GM10248 (cell line): ENCODE measurements at regions not wholly inside any gene's neighbourhood (a gene's known extent, or its start where the extent isn't known, plus 50 kb on each side); places are given as distances from the start of the nearest gene placed in this dataset.
A peak's percentile ranks its signal among the peaks of the same experiment; 100 is the strongest.

Experiments used
- CTCF ChIA-PET: fragments of 300-600 bp; sonication (Branson Sonifier 250); formaldehyde crosslinking; extraction: SDS; loops from one replicate; lab custom pipeline; 2021; ENCODE audit warnings: antibody characterized with exemption; lab: Yijun Ruan, JAX
- POLR2A ChIA-PET: fragments of 350-650 bp; sonication (Branson Sonifier 250); formaldehyde crosslinking; extraction: SDS; loops from one replicate; lab custom pipeline; 2020; ENCODE audit warnings: antibody characterized with exemption; lab: Yijun Ruan, JAX
- DNase-seq: peaks from one replicate; pipeline ENCODE4 v3.0.0; 2012; ENCODE audit errors: extremely low spot score
- CTCF ChIP-seq: IDR thresholded peaks from 2 replicates; pipeline ENCODE4 v1.5.1; 2012; ENCODE audit warnings: mild to moderate bottlenecking, low read depth; ENCODE audit errors: extremely low read depth, missing control alignments, control extremely low read depth

- ChIA-PET CTCF (interaction anchor here (1.4 to 3.2 kb wide), 4 partner anchors 9 to 1939 kb away, joined by 3 to 13 read pairs (median 4); no protein-coding TSS in a partner anchor), POLR2A (no interaction called here)
- peak; percentile 32 for TF ChIP-seq CTCF
- DNase-seq: no peak
These were observed 142.9 kb upstream of the NXPH2 start for GRCh38 chr2:138922973-138923563.

DNA sequence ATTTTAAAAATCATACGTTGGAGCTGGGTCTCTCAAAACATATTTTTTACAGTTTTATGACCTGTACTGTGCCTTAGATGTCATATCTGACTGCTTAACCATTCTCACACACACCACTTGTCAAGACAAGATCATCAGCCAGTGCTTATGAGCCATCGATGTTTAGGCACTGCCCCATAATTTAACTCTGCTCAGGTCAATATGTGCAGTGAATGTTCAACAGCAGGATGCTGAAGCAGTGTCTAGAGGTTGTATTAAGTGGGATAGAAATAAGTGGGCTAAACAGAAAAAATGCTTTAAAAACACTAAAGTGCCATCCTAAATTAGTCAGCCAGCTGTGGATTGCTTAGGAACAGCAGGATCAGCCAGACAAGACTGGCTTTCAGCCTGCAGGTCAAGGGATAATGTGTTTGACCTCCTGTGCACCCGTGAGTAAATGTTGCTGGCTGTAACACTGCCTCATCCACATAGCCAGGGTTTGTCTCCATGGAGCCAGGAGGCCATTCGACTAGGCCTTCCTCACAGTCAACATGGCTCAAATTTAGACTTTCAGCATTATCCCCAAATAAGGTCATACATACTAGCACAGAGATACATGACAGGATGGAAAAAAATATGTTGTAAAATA, 139.0 kb upstream of the NXPH2 start:
- CTCF ChIA-PET: no interaction called here
- POLR2A ChIA-PET: no interaction called here
- TF ChIP-seq CTCF: no peak
- DNase-seq: no peak

- DNase-seq: no peak
- ChIA-PET POLR2A (no interaction called here), CTCF (no interaction called here)
- no peak for TF ChIP-seq CTCF
These were observed 130.2 kb upstream of the NXPH2 start for GRCh38 chr2:138910427-138910826.

DNA sequence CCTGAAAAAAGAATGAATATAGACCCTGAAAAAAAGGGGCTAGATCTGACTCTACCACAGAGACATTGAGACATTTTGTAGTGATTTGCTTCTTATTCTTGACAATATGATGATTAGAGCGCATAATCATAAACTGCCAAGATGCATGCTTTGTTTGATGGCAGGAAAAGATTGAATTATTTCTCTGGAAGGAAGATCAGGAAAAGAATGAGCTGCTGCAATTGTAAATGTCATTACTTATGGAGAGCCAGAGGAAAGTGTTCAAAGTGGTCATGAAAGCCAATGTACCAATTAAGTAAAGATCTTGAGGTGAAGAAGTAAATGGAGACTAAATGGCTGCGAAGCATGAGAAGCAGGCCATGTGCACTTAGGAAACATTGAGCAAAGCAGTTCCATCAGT, 126.4 kb upstream of the NXPH2 start:
- ChIA-PET CTCF (no interaction called here), POLR2A (no interaction called here)
- no peak for TF ChIP-seq CTCF
- DNase-seq: no peak

DNA sequence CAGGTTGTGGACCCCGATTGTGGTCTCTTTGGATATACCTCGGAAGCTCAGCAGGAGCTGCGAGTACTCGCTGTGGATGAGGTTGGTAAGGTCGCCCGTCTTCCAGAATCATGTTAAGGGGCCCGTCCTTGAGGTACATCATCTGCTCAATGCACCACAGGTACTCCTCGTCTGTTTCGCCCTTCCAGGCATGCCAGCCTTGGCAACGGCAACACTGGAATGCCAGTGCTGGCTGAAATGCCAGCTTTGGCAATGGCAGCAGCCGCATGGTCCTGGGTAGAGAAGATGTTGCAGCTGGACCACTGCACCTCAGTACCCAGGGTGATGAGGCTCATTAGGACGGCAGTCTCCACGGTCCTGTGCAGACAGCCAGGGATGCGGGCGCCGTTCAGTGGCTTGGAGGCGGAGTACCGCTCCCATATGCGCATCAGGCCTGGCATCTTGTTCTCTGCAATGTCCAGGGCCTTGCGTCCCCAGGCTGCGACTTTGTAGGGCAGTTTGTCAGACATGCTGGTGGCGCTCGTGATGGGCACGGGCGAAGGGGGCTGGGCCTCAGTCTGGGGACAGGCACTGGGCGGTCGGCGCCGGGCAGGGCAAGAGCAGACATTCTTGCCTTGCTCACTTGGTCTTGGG, 122.2 kb upstream of the NXPH2 start:
- POLR2A ChIA-PET: no interaction called here
- DNase-seq: no peak
- TF ChIP-seq CTCF: no peak
- CTCF ChIA-PET: no interaction called here

- no peak for DNase-seq
- TF ChIP-seq CTCF: no peak
- CTCF ChIA-PET: interaction anchor here (1.4 kb wide), 1 partner anchor 49 kb away, joined by 3 read pairs; no protein-coding TSS in a partner anchor
- POLR2A ChIA-PET: no interaction called here
These were observed 121.3 kb upstream of the NXPH2 start for GRCh38 chr2:138901530-138901929.
